NCI-H526 treated with DMSO at 0.1 percent for 48 hours (cell line): ENCODE measurements at regions not wholly inside any gene's neighbourhood (a gene's known extent, or its start where the extent isn't known, plus 50 kb on each side); places are given as distances from the start of the nearest gene placed in this dataset.
"Not testable (repeated sequence)": the region's sequence is repeated elsewhere in the genome, so short reads cannot be mapped to it uniquely, and the experiment has no call there.

Experiments used
- DNase-seq: peaks from one replicate; lab custom pipeline; 2025; lab: John Stamatoyannopoulos, UW

- not testable (repeated sequence) for DNase-seq
Measured at GRCh38 chr6:28623242-28623641, 97.6 kb downstream of the GPX5 start.

GRCh38 chr6:28626386-28626785, 100.7 kb downstream of the GPX5 start:
- not testable (repeated sequence) for DNase-seq

GRCh38 chr6:28632326-28632851, 106.7 kb downstream of the GPX5 start:
- DNase-seq: no peak

GRCh38 chr6:28633445-28634215, 107.9 kb downstream of the GPX5 start:
- DNase-seq: no peak

- no peak for DNase-seq
Measured at GRCh38 chr6:28634411-28634760, 108.7 kb downstream of the GPX5 start.

GRCh38 chr6:28634761-28635546, 109.3 kb downstream of the GPX5 start:
- no peak for DNase-seq

- no peak for DNase-seq
Measured at GRCh38 chr6:28635547-28636158, 110.0 kb downstream of the GPX5 start.

- no peak for DNase-seq
Measured at GRCh38 chr6:28638787-28639430, 113.2 kb downstream of the GPX5 start.

GRCh38 chr6:28639445-28640290, 114.0 kb downstream of the GPX5 start:
- not testable (repeated sequence) for DNase-seq

GRCh38 chr6:28643017-28643740, 117.5 kb downstream of the GPX5 start:
- DNase-seq: no peak

- no peak for DNase-seq
Measured at GRCh38 chr6:28646650-28647049, 121.0 kb downstream of the GPX5 start.

GRCh38 chr6:28648035-28648877, 122.6 kb downstream of the GPX5 start:
- DNase-seq: peak; percentile 73

GRCh38 chr6:28648878-28649375, 123.2 kb downstream of the GPX5 start:
- no peak for DNase-seq

GRCh38 chr6:28651161-28651560, 125.5 kb downstream of the GPX5 start:
- no peak for DNase-seq

GRCh38 chr6:28653876-28654275, 128.2 kb downstream of the GPX5 start:
- no peak for DNase-seq

GRCh38 chr6:28655164-28655563, 129.5 kb downstream of the GPX5 start:
- DNase-seq: no peak

- no peak for DNase-seq
Measured at GRCh38 chr6:28656715-28657114, 131.0 kb downstream of the GPX5 start.

GRCh38 chr6:28657381-28657768, 131.7 kb downstream of the GPX5 start:
- no peak for DNase-seq

- peak; percentile 54 for DNase-seq
Measured at GRCh38 chr6:28657769-28658465, 132.2 kb downstream of the GPX5 start.
